ENCODE measurements at regions not wholly inside any gene's neighbourhood (a gene's known extent, or its start where the extent isn't known, plus 50 kb on each side); places are given as distances from the start of the nearest gene placed in this dataset.

GRCh38 chr13:58949646-58950045 is 1214.1 kb downstream of the DIAPH3 start:
- TF ChIP-seq CREB5 (CRISPR knock-in tag; IDR thresholded peaks at IDR 0.05; ENCODE audit: low read depth) (no peak), CSRNP3 (CRISPR knock-in tag; IDR thresholded peaks at IDR 0.05) (no peak), PATZ1 (CRISPR knock-in tag; IDR thresholded peaks at IDR 0.05; ENCODE audit: borderline replicate concordance) (no peak)

Data from SK-N-SH treated with all-trans-retinoic acid at 6 μM for 48 hours (cell line).